Kidney (tissue), 13 donors: ENCODE measurements at regions not wholly inside any gene's neighbourhood (a gene's known extent, or its start where the extent isn't known, plus 50 kb on each side); places are given as distances from the start of the nearest gene placed in this dataset.

ENCODE experiments used
- DNase-seq, 5 donors: peaks; one replicate each; pipeline ENCODE4 v3.0.0-alpha.2; 2013 to 2020
- FAIRE-seq: peaks from 2 replicates; lab custom pipeline; 2012; peaks lifted over from hg19 to GRCh38; lab: Jason Lieb, UNC
- H3K27ac ChIP-seq, 2 donors: one replicate each; pipeline ENCODE4 v1.7.0; 2013; ENCODE audit warnings: low read depth in 2 of 2, low read length in 2 of 2, inconsistent platforms in 1 of 2
- H3K27me3 ChIP-seq: one replicate; pipeline ENCODE4 v1.7.1; 2013; ENCODE audit warnings: low read length, inconsistent platforms; ENCODE audit not compliant: control insufficient read depth, insufficient read depth
- H3K36me3 ChIP-seq, 3 donors: one replicate each; pipeline versions ENCODE4 v1.7.0 to v1.7.1; 2013; ENCODE audit warnings: low read length in 3 of 3, control low read depth in 1 of 3, inconsistent platforms in 1 of 3; ENCODE audit not compliant: insufficient read depth in 3 of 3, control insufficient read depth in 2 of 3
- H3K4me1 ChIP-seq, 3 donors: one replicate each; pipeline versions ENCODE4 v1.7.0 to v1.7.1; 2013; ENCODE audit warnings: low read length in 3 of 3, inconsistent platforms in 1 of 3, low read depth in 1 of 3; ENCODE audit not compliant: control insufficient read depth in 2 of 3, insufficient read depth in 2 of 3
- H3K4me3 ChIP-seq, 3 donors: one replicate each; pipeline versions ENCODE4 v1.7.0 to v1.8.1; 2013; ENCODE audit warnings: low read length in 3 of 3, control low read depth in 1 of 3, inconsistent platforms in 1 of 3
- H3K9ac ChIP-seq, 3 donors: one replicate each; pipeline versions ENCODE4 v1.7.0 to v1.7.1; 2013; ENCODE audit warnings: low read length in 3 of 3, control low read depth in 1 of 3, inconsistent platforms in 1 of 3
- H3K9me3 ChIP-seq, 3 donors: one replicate each; pipeline versions ENCODE4 v1.7.0 to v1.7.1; 2013; ENCODE audit warnings: low read length in 3 of 3, control low read depth in 1 of 3, inconsistent platforms in 1 of 3; ENCODE audit not compliant: control insufficient read depth in 2 of 3, insufficient read depth in 1 of 3
- intact Hi-C: fragments of 100-400 bp; cut with DNase I; formaldehyde crosslinking; loops from one replicate; pipeline ENCODE4 v1.11.1; 2022
- TF ChIP-seq, protein P1 (sequence below): IDR thresholded peaks from 3 replicates; pipeline ENCODE4 v1.5.1; 2012; ENCODE audit warnings: mild to moderate bottlenecking, moderate library complexity, borderline replicate concordance; ENCODE audit not compliant: insufficient read depth; ENCODE audit errors: extremely low read depth
- donor health status: control.
- donor health status: control.
- donor health status: control.
- donor health status: control.
- donor health status: control.
- donor health status: DM: yes; HTN: yes; CAD: no.
- donor health status: Normal renal cell carcinoma (clear cell type).

DNA sequence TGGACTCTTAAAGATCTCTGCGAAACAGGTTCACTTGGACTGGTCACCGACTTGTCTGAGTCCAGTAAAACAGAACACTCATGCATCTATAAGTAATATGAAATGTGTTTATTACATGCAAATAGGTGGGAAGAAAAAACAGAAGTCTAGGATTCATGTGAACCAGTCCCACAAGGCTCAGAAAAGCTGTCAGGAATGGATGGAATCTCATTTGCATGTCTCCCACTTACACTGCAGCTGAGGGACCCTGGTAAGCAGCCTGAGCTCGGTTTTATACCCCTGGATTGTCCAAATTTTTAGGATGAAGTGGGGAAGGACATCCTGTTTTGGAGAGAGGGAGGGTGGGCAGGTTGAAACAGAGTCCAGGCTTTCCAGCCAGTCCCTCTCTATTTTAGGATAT lies 1545.1 kb upstream of the PCDH20 start:
- H3K27ac ChIP-seq: no peak overlapping the region
- H3K4me3 ChIP-seq: no peak overlapping the region
- FAIRE-seq: no peak
- DNase-seq: no peak
- H3K9me3 ChIP-seq: peaks cover 0 to 2% (median 0%) of the 10 kb centered on the region in 3 donors
- H3K36me3 ChIP-seq: no peaks in the 10 kb centered on the region
- no peaks in the 10 kb centered on the region for H3K27me3 ChIP-seq
- H3K9ac ChIP-seq: no peak overlapping the region
- no peaks in the 10 kb centered on the region for H3K4me1 ChIP-seq
- intact Hi-C loops: no loop called here
- TF ChIP-seq, protein P1, sequence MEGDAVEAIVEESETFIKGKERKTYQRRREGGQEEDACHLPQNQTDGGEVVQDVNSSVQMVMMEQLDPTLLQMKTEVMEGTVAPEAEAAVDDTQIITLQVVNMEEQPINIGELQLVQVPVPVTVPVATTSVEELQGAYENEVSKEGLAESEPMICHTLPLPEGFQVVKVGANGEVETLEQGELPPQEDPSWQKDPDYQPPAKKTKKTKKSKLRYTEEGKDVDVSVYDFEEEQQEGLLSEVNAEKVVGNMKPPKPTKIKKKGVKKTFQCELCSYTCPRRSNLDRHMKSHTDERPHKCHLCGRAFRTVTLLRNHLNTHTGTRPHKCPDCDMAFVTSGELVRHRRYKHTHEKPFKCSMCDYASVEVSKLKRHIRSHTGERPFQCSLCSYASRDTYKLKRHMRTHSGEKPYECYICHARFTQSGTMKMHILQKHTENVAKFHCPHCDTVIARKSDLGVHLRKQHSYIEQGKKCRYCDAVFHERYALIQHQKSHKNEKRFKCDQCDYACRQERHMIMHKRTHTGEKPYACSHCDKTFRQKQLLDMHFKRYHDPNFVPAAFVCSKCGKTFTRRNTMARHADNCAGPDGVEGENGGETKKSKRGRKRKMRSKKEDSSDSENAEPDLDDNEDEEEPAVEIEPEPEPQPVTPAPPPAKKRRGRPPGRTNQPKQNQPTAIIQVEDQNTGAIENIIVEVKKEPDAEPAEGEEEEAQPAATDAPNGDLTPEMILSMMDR: no peak

DNA sequence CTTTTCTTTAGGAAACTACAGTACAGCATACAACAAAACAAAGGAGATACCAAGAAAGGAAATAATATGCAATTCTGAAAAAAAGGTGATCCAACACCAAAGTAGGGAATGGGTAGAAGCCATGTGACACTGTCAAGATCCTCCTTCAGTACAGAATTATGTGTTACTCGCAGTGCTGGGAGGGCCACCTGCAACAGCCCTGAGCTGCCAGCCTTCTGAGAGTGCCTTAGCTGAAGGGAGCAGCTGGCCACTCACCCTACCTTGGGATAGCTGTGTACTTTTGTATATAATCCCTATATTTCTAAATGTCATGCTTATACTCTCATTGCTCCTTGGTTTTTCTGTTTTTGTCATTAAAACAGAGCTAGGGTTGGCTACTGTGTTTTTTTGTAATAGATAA lies 1518.2 kb upstream of the PCDH20 start:
- TF ChIP-seq, protein P1: no peak

DNA sequence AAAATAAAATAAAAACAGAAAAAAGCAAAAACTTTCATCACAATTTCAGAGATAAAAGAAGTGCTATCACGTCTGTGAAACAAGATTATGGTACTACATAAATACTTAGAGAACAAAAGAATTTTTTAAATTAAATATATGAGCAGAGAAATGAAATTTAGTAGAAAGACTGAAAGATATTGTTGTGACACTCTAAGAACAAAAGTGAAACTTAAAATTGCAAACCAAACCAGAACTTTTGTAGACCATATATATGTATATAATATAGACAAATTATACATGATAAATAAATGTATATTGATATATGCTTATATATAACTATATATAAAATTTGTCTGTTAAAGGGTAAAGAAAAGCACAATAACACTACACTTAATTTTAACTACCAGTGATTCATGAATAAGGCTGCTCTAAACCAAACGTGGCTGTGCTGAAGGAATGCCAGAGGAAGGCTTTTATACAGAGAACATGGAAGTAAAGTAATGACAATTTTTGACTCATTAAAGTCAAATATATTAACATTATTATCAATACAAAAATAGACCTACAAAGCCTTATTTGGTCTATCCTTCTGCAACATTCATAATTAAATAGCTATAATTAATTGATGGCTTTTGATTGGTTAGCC lies 1516.7 kb upstream of the PCDH20 start:
- no peak overlapping the region for H3K27ac ChIP-seq
- TF ChIP-seq, protein P1: no peak
- FAIRE-seq (peak; percentile 52), DNase-seq (no peak)
- no peaks in the 10 kb centered on the region for H3K9me3 ChIP-seq
- H3K9ac ChIP-seq: no peak overlapping the region
- intact Hi-C loops: no loop called here
- no peak overlapping the region for H3K4me3 ChIP-seq
- no peaks in the 10 kb centered on the region for H3K27me3 ChIP-seq
- no peaks in the 10 kb centered on the region for H3K36me3 ChIP-seq
- H3K4me1 ChIP-seq: no peaks in the 10 kb centered on the region

More for the DNA sequence above, 1518.2 kb upstream of the PCDH20 start:
- Histone ChIP-seq H3K36me3 (no peaks in the 10 kb centered on the region), H3K9ac (no peak overlapping the region), H3K4me1 (no peaks in the 10 kb centered on the region), H3K4me3 (no peak overlapping the region), H3K9me3 (no peaks in the 10 kb centered on the region), H3K27me3 (no peaks in the 10 kb centered on the region), H3K27ac (no peak overlapping the region)
- FAIRE-seq (no peak), DNase-seq (peak in 1 of 5 donors; percentile 24)
- intact Hi-C loops: no loop called here

DNA sequence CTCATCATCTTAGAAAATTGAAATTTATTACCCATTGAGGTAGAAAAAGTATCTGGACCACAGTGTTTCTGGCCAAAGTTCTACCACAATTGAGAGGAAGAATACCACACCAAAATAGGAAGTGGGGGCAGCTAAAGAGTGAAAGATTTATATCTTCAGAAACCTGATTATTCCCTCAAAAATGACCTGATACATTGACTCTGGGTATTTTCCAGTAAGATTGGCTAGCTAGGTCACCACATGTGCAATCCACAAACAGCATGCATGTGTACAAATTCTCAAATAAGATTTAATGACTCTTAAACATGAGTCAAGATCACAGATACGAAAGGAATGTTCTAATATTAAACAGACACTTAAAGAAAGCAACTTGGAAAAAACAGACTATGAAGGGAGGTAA lies 1516.2 kb upstream of the PCDH20 start:
- TF ChIP-seq, protein P1: no peak
- H3K36me3 ChIP-seq: no peaks in the 10 kb centered on the region
- no peak overlapping the region for H3K27ac ChIP-seq
- no peak overlapping the region for H3K4me3 ChIP-seq
- H3K4me1 ChIP-seq: no peaks in the 10 kb centered on the region
- H3K9ac ChIP-seq: no peak overlapping the region
- DNase-seq (no peak), FAIRE-seq (no peak)
- no peaks in the 10 kb centered on the region for H3K9me3 ChIP-seq
- no peaks in the 10 kb centered on the region for H3K27me3 ChIP-seq
- intact Hi-C loops: no loop called here
